ENCODE measurements at regions not wholly inside any gene's neighbourhood (a gene's known extent, or its start where the extent isn't known, plus 50 kb on each side); places are given as distances from the start of the nearest gene placed in this dataset.

DNA sequence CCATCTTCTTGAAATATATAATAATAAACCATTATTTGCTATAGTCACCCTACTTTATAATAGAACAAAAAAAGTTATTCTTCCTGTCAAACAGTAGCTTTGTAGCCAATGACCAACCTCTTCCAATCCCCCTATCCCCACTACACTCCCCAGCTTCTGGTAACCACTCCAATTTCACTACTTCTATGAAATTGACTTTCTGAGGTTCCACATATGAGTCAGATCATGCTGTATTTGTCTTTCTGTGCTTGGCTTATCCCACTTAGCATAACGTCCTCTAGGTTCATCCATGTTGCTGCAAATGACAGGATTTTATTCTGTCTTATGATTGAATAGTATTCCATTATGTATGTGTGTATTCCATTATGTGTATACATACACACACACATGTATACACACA, 809.7 kb upstream of the NDST4 start:
- TF ChIP-seq, protein P1, sequence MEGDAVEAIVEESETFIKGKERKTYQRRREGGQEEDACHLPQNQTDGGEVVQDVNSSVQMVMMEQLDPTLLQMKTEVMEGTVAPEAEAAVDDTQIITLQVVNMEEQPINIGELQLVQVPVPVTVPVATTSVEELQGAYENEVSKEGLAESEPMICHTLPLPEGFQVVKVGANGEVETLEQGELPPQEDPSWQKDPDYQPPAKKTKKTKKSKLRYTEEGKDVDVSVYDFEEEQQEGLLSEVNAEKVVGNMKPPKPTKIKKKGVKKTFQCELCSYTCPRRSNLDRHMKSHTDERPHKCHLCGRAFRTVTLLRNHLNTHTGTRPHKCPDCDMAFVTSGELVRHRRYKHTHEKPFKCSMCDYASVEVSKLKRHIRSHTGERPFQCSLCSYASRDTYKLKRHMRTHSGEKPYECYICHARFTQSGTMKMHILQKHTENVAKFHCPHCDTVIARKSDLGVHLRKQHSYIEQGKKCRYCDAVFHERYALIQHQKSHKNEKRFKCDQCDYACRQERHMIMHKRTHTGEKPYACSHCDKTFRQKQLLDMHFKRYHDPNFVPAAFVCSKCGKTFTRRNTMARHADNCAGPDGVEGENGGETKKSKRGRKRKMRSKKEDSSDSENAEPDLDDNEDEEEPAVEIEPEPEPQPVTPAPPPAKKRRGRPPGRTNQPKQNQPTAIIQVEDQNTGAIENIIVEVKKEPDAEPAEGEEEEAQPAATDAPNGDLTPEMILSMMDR (IDR thresholded peaks at IDR 0.05), result no peak
- TF ChIP-seq POLR2A (IDR thresholded peaks at IDR 0.05), result no peak
